Mesenchymal stem cell (in vitro differentiated cells and primary cell): ENCODE measurements at regions not wholly inside any gene's neighbourhood (a gene's known extent, or its start where the extent isn't known, plus 50 kb on each side); places are given as distances from the start of the nearest gene placed in this dataset.

Source experiments
- DNase-seq: peaks from one replicate; pipeline ENCODE4 v3.0.0-alpha.2; 2013
- H2AFZ ChIP-seq: one replicate; pipeline ENCODE4 v1.6.1; 2013; ENCODE audit warnings: low read depth, mild to moderate bottlenecking, control low read depth, inconsistent platforms, low read length, moderate library complexity
- H2AK5ac ChIP-seq: 2 replicates; pipeline ENCODE4 v1.6.1; 2013; ENCODE audit warnings: low read length, moderate library complexity, mild to moderate bottlenecking, inconsistent platforms; ENCODE audit not compliant: severe bottlenecking
- H2BK120ac ChIP-seq: one replicate; pipeline ENCODE4 v1.6.1; 2013; ENCODE audit warnings: low read depth, mild to moderate bottlenecking, inconsistent platforms, low read length, moderate library complexity
- H2BK12ac ChIP-seq, 2 experiments: one replicate each; pipeline ENCODE4 v1.6.1; 2013; ENCODE audit warnings: inconsistent platforms in 2 of 2, low read length in 2 of 2, mild to moderate bottlenecking in 2 of 2, moderate library complexity in 2 of 2, control low read depth in 1 of 2
- H2BK15ac ChIP-seq: one replicate; pipeline ENCODE4 v1.6.1; 2013; ENCODE audit warnings: mild to moderate bottlenecking, low read depth, inconsistent platforms; ENCODE audit not compliant: poor library complexity, severe bottlenecking
- H2BK5ac ChIP-seq: 2 replicates; pipeline ENCODE4 v1.6.1; 2013; ENCODE audit warnings: low read depth, mild to moderate bottlenecking, low read length, control low read depth, inconsistent platforms; ENCODE audit not compliant: poor library complexity, severe bottlenecking
- H3K14ac ChIP-seq, 2 experiments: one replicate each; pipeline ENCODE4 v1.6.1; 2013; ENCODE audit warnings: inconsistent platforms in 2 of 2, low read length in 2 of 2, control low read depth in 1 of 2, mild to moderate bottlenecking in 1 of 2, moderate library complexity in 1 of 2
- H3K18ac ChIP-seq, 2 experiments: one replicate each; pipeline ENCODE4 v1.6.1; 2013; ENCODE audit warnings: inconsistent platforms in 2 of 2, low read length in 2 of 2, control low read depth in 1 of 2, low read depth in 1 of 2, mild to moderate bottlenecking in 1 of 2
- H3K23ac ChIP-seq, 2 experiments: one replicate each; pipeline ENCODE4 v1.6.1; 2013; ENCODE audit warnings: inconsistent platforms in 2 of 2, low read length in 2 of 2, mild to moderate bottlenecking in 2 of 2, moderate library complexity in 2 of 2, control low read depth in 1 of 2
- H3K27ac ChIP-seq: 2 replicates; pipeline ENCODE4 v1.5.1; 2013; ENCODE audit warnings: mild to moderate bottlenecking, moderate library complexity, low read length, control low read depth, inconsistent platforms; ENCODE audit not compliant: poor library complexity, severe bottlenecking
- H3K27me3 ChIP-seq, 2 experiments: 2 replicates each; pipeline versions ENCODE4 v1.6.1 to v1.7.0; 2013; ENCODE audit warnings: low read length in 2 of 2, mild to moderate bottlenecking in 2 of 2, moderate library complexity in 2 of 2, control low read depth in 1 of 2, inconsistent platforms in 1 of 2; ENCODE audit not compliant: control insufficient read depth in 1 of 2, insufficient read depth in 1 of 2
- H3K36me3 ChIP-seq, 2 experiments: 2 replicates each; pipeline versions ENCODE4 v1.6.1 to v1.7.0; 2013; ENCODE audit warnings: low read length in 2 of 2, control low read depth in 1 of 2, inconsistent platforms in 1 of 2, low read depth in 1 of 2, mild to moderate bottlenecking in 1 of 2; ENCODE audit not compliant: insufficient read depth in 2 of 2, control insufficient read depth in 1 of 2
- H3K4ac ChIP-seq, 2 experiments: one replicate each; pipeline ENCODE4 v1.6.1; 2013; ENCODE audit warnings: inconsistent platforms in 2 of 2, low read length in 2 of 2, mild to moderate bottlenecking in 2 of 2, moderate library complexity in 2 of 2, control low read depth in 1 of 2, low read depth in 1 of 2
- H3K4me1 ChIP-seq: 2 replicates; pipeline ENCODE4 v1.6.1; 2013; ENCODE audit warnings: low read depth, low read length, control low read depth; ENCODE audit not compliant: control insufficient read depth, insufficient read depth
- H3K4me2 ChIP-seq: 2 replicates; pipeline ENCODE4 v1.6.1; 2013; ENCODE audit warnings: low read length, mild to moderate bottlenecking, inconsistent platforms; ENCODE audit not compliant: poor library complexity, severe bottlenecking
- H3K4me3 ChIP-seq, 2 experiments: 2 replicates each; pipeline versions ENCODE4 v1.5.1 to v1.7.0; 2013; ENCODE audit warnings: low read length in 2 of 2, mild to moderate bottlenecking in 2 of 2, control low read depth in 1 of 2, low read depth in 1 of 2; ENCODE audit not compliant: insufficient read depth in 1 of 2
- H3K79me1 ChIP-seq: replicated peaks from 2 replicates; pipeline ENCODE4 v1.6.1; 2013; ENCODE audit warnings: mild to moderate bottlenecking, control low read depth, low read length, inconsistent platforms; ENCODE audit not compliant: poor library complexity, severe bottlenecking
- H3K9ac ChIP-seq: 2 replicates; pipeline ENCODE4 v1.7.0; 2013; ENCODE audit warnings: mild to moderate bottlenecking, low read length, moderate library complexity
- H3K9me3 ChIP-seq: 2 replicates; pipeline ENCODE4 v1.7.0; 2013; ENCODE audit warnings: mild to moderate bottlenecking, low read length; ENCODE audit not compliant: control insufficient read depth
- H4K8ac ChIP-seq: one replicate; pipeline ENCODE4 v1.6.1; 2013; ENCODE audit warnings: inconsistent platforms, mild to moderate bottlenecking, low read length, moderate library complexity
- H4K91ac ChIP-seq: one replicate; pipeline ENCODE4 v1.6.1; 2013; ENCODE audit warnings: mild to moderate bottlenecking, low read length, inconsistent platforms
- WGBS: methylation state at CpG from one replicate; pipeline ENCODE4 v1.1.7; 2013; ENCODE audit warnings: mixed read lengths; 5-methylcytosine and 5-hydroxymethylcytosine counted together

DNA sequence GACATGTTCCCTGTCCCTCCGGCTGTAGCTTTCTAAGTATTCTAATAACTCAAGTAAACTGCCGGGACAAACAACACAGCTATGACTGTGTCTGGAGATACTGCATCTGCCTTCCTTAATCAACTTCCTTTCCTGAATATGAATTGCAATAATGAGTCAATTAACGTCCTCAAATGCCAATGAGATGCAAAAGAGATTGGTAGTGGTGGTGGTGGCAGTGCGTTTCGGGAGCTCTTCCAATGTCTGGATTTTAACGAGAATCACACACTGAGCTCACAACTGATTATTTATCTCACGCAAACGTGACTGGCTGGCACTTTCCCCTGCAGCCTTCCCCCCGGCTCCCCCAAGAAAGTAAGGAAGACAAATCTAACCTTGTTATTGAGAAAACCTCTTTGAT, 226.1 kb upstream of the GK2 start:
- Histone ChIP-seq H3K79me1 (no peaks in the 10 kb centered on the region), H2BK12ac (no peak overlapping the region), H4K8ac (no peak overlapping the region), H3K36me3 (no peaks in the 10 kb centered on the region), H3K27me3 (no peaks in the 10 kb centered on the region), H3K14ac (no peak overlapping the region), H2BK15ac (no peak overlapping the region), H4K91ac (no peak overlapping the region), H3K9ac (no peak overlapping the region), H2BK5ac (no peak overlapping the region), H2BK120ac (no peak overlapping the region), H2AFZ (no peak overlapping the region), H3K18ac (no peak overlapping the region), H3K4me3 (no peak overlapping the region), H3K4me1 (no peaks in the 10 kb centered on the region), H3K27ac (no peak overlapping the region), H2AK5ac (no peak overlapping the region), H3K23ac (no peak overlapping the region), H3K4ac (no peak overlapping the region), H3K4me2 (no peak overlapping the region), H3K9me3 (no peaks in the 10 kb centered on the region)
- 91% methylated on average over 7 of the region's 9 CpGs for WGBS
- no peak for DNase-seq

GRCh38 chr4:79632114-79632513, 224.1 kb upstream of the GK2 start:
- 93% methylated on average over 3 of the region's 3 CpGs for WGBS
- Histone ChIP-seq H2BK15ac (no peak overlapping the region), H2BK5ac (no peak overlapping the region), H3K14ac (no peak overlapping the region), H2BK12ac (no peak overlapping the region), H3K4me3 (no peak overlapping the region), H3K27me3 (no peaks in the 10 kb centered on the region), H3K4ac (no peak overlapping the region), H3K79me1 (no peaks in the 10 kb centered on the region), H3K23ac (no peak overlapping the region), H3K9ac (no peak overlapping the region), H3K4me1 (no peaks in the 10 kb centered on the region), H3K9me3 (no peaks in the 10 kb centered on the region), H4K91ac (no peak overlapping the region), H3K36me3 (no peaks in the 10 kb centered on the region), H2BK120ac (no peak overlapping the region), H3K18ac (no peak overlapping the region), H3K4me2 (no peak overlapping the region), H2AK5ac (no peak overlapping the region), H3K27ac (no peak overlapping the region), H2AFZ (no peak overlapping the region), H4K8ac (no peak overlapping the region)
- no peak for DNase-seq

- H3K23ac ChIP-seq: no peak overlapping the region
- 86% methylated on average over 1 of the region's 2 CpGs for WGBS
- no peak overlapping the region for H3K27ac ChIP-seq
- no peak overlapping the region for H3K4ac ChIP-seq
- H2BK15ac ChIP-seq: no peak overlapping the region
- H3K14ac ChIP-seq: no peak overlapping the region
- H2AK5ac ChIP-seq: no peak overlapping the region
- H3K9ac ChIP-seq: peak overlapping the region; percentile 85
- no peak overlapping the region for H4K8ac ChIP-seq
- no peak overlapping the region for H2BK12ac ChIP-seq
- no peak overlapping the region for H2BK120ac ChIP-seq
- no peak overlapping the region for H4K91ac ChIP-seq
- H3K18ac ChIP-seq: no peak overlapping the region
- H3K4me3 ChIP-seq: peak overlapping the region in 1 of 2 experiments; percentile 69
- H3K36me3 ChIP-seq: no peaks in the 10 kb centered on the region
- no peak overlapping the region for H3K4me2 ChIP-seq
- H3K27me3 ChIP-seq: no peaks in the 10 kb centered on the region
- no peaks in the 10 kb centered on the region for H3K9me3 ChIP-seq
- no peaks in the 10 kb centered on the region for H3K4me1 ChIP-seq
- DNase-seq: no peak
- H3K79me1 ChIP-seq: no peaks in the 10 kb centered on the region
- H2AFZ ChIP-seq: no peak overlapping the region
- no peak overlapping the region for H2BK5ac ChIP-seq
Observed at GRCh38 chr4:79626611-79627010, 218.6 kb upstream of the GK2 start.

- Histone ChIP-seq H3K23ac (no peak overlapping the region), H3K27ac (no peak overlapping the region), H3K18ac (no peak overlapping the region), H4K91ac (no peak overlapping the region), H3K79me1 (no peaks in the 10 kb centered on the region), H3K4me3 (peak overlapping the region in 1 of 2 experiments; percentile 69), H3K4me2 (no peak overlapping the region), H2AK5ac (no peak overlapping the region), H3K36me3 (no peaks in the 10 kb centered on the region), H3K4me1 (no peaks in the 10 kb centered on the region), H3K9me3 (no peaks in the 10 kb centered on the region), H3K4ac (no peak overlapping the region), H2AFZ (no peak overlapping the region), H2BK12ac (no peak overlapping the region), H2BK15ac (no peak overlapping the region), H4K8ac (no peak overlapping the region), H3K27me3 (no peaks in the 10 kb centered on the region), H2BK120ac (no peak overlapping the region), H3K9ac (peak overlapping the region; percentile 85), H3K14ac (no peak overlapping the region), H2BK5ac (no peak overlapping the region)
- no peak for DNase-seq
- 100% methylated on average over 5 of the region's 5 CpGs for WGBS
Observed at GRCh38 chr4:79626101-79626500, 218.1 kb upstream of the GK2 start.
